ENCODE measurements at regions not wholly inside any gene's neighbourhood (a gene's known extent, or its start where the extent isn't known, plus 50 kb on each side); places are given as distances from the start of the nearest gene placed in this dataset.

GRCh38 chr21:35258521-35258920 lies 209.4 kb upstream of the RUNX1 start:
- no peak overlapping the region for H3K4me3 ChIP-seq (ENCODE audit: low read depth, low read length)
- no peak for TF ChIP-seq CTCF (IDR thresholded peaks at IDR 0.05; ENCODE audit: low read depth, low read length)

GRCh38 chr21:35257413-35257812 lies 208.3 kb upstream of the RUNX1 start:
- H3K4me3 ChIP-seq (ENCODE audit: low read depth, low read length) = no peak overlapping the region
- no peak for TF ChIP-seq CTCF (IDR thresholded peaks at IDR 0.05; ENCODE audit: low read depth, low read length)

- H3K4me3 ChIP-seq (ENCODE audit: low read depth, low read length) = no peak overlapping the region
- no peak for TF ChIP-seq CTCF (IDR thresholded peaks at IDR 0.05; ENCODE audit: low read depth, low read length)
Observed at GRCh38 chr21:35256468-35256988, 207.4 kb upstream of the RUNX1 start.

- no peak for TF ChIP-seq CTCF (IDR thresholded peaks at IDR 0.05; ENCODE audit: low read depth, low read length)
Observed at GRCh38 chr21:35254765-35255138, 205.7 kb upstream of the RUNX1 start.

GRCh38 chr21:35254006-35254764 lies 205.1 kb upstream of the RUNX1 start:
- H3K4me3 ChIP-seq (ENCODE audit: low read depth, low read length) = no peak overlapping the region
- no peak for TF ChIP-seq CTCF (IDR thresholded peaks at IDR 0.05; ENCODE audit: low read depth, low read length)

More at GRCh38 chr21:35254765-35255138, 205.7 kb upstream of the RUNX1 start:
- no peak overlapping the region for H3K4me3 ChIP-seq (ENCODE audit: low read depth, low read length)

- no peak for TF ChIP-seq CTCF (IDR thresholded peaks at IDR 0.05; ENCODE audit: low read depth, low read length)
Observed at GRCh38 chr21:35252831-35253230, 203.7 kb upstream of the RUNX1 start.

GRCh38 chr21:35249636-35250035 lies 200.5 kb upstream of the RUNX1 start:
- no peak overlapping the region for H3K4me3 ChIP-seq (ENCODE audit: low read depth, low read length)
- no peak for TF ChIP-seq CTCF (IDR thresholded peaks at IDR 0.05; ENCODE audit: low read depth, low read length)

More at GRCh38 chr21:35252831-35253230, 203.7 kb upstream of the RUNX1 start:
- no peak overlapping the region for H3K4me3 ChIP-seq (ENCODE audit: low read depth, low read length)
